GM23248 (cell line): ENCODE measurements at regions not wholly inside any gene's neighbourhood (a gene's known extent, or its start where the extent isn't known, plus 50 kb on each side); places are given as distances from the start of the nearest gene placed in this dataset.

ENCODE experiments used
- DNase-seq: peaks from one replicate; pipeline ENCODE4 v3.0.0-alpha.2; 2015
- H2AFZ ChIP-seq: fragments of 200-600 bp; sonication (generic); 2 replicates; pipeline ENCODE4 v1.6.1; 2016; ENCODE audit warnings: antibody characterized with exemption
- H3F3A ChIP-seq: fragments of 200-600 bp; sonication (generic); 2 replicates; pipeline ENCODE4 v1.6.1; 2016; ENCODE audit warnings: mild to moderate bottlenecking, antibody characterized with exemption, mixed run types; ENCODE audit not compliant: insufficient read depth
- H3K27ac ChIP-seq: fragments of 200-600 bp; sonication (generic); 2 replicates; pipeline ENCODE4 v1.5.1; 2016; ENCODE audit warnings: mild to moderate bottlenecking
- H3K27me3 ChIP-seq: fragments of 200-600 bp; sonication (generic); replicated peaks from 2 replicates; pipeline ENCODE4 v1.6.1; 2016; ENCODE audit warnings: mild to moderate bottlenecking; ENCODE audit not compliant: insufficient read depth
- H3K36me3 ChIP-seq: fragments of 200-600 bp; sonication (generic); 2 replicates; pipeline ENCODE4 v1.6.1; 2016; ENCODE audit warnings: low read depth, mild to moderate bottlenecking
- H3K4me1 ChIP-seq: fragments of 200-600 bp; sonication (generic); 2 replicates; pipeline ENCODE4 v1.6.1; 2016; ENCODE audit warnings: mild to moderate bottlenecking; ENCODE audit not compliant: insufficient read depth
- H3K4me2 ChIP-seq: fragments of 200-600 bp; sonication (generic); one replicate; pipeline ENCODE4 v1.6.1; 2016; ENCODE audit warnings: mild to moderate bottlenecking; ENCODE audit not compliant: unreplicated experiment
- H3K4me3 ChIP-seq: fragments of 200-600 bp; sonication (generic); 2 replicates; pipeline ENCODE4 v1.5.1; 2016; ENCODE audit warnings: mild to moderate bottlenecking
- H3K79me2 ChIP-seq: fragments of 200-600 bp; sonication (generic); 2 replicates; pipeline ENCODE4 v1.6.1; 2016; ENCODE audit warnings: mild to moderate bottlenecking; ENCODE audit not compliant: insufficient read depth
- H3K9ac ChIP-seq: fragments of 200-600 bp; sonication (generic); 2 replicates; pipeline ENCODE4 v1.6.1; 2016; ENCODE audit warnings: mild to moderate bottlenecking
- H3K9me2 ChIP-seq: fragments of 200-600 bp; sonication (generic); 2 replicates; pipeline ENCODE4 v1.6.1; 2016; ENCODE audit warnings: mixed run types, mild to moderate bottlenecking, moderate library complexity; ENCODE audit not compliant: insufficient read depth
- H3K9me3 ChIP-seq: fragments of 200-600 bp; sonication (generic); one replicate; pipeline ENCODE4 v1.6.1; 2017; ENCODE audit warnings: low read depth
- H4K20me1 ChIP-seq: fragments of 200-600 bp; sonication (generic); 2 replicates; pipeline ENCODE4 v1.6.0; 2016; ENCODE audit not compliant: insufficient read depth
- EZH2 ChIP-seq: fragments of 200-600 bp; sonication (generic); IDR thresholded peaks from 2 replicates; pipeline ENCODE4 v1.6.1; 2018; ENCODE audit warnings: antibody characterized with exemption, mild to moderate bottlenecking; ENCODE audit not compliant: insufficient read depth, poor library complexity, severe bottlenecking
- EZH2phosphoT487 ChIP-seq: fragments of 200-600 bp; sonication (generic); IDR thresholded peaks from 2 replicates; pipeline ENCODE4 v1.6.1; 2018; ENCODE audit warnings: antibody characterized with exemption, moderate library complexity, mild to moderate bottlenecking, low read depth; ENCODE audit not compliant: insufficient read depth
- WGBS, 2 experiments: methylation state at CpG; one replicate each; pipeline ENCODE4 v1.1.6; 2015 to 2017; ENCODE audit warnings: low lambda C conversion rate in 2 of 2, low coverage in 1 of 2; ENCODE audit errors: missing lambda C conversion rate in 2 of 2; 5-methylcytosine and 5-hydroxymethylcytosine counted together
- in situ Hi-C: fragments of 300-500 bp; cut with MboI; formaldehyde crosslinking; loops from 2 replicates; pipeline ENCODE4 v1.15.0; 2020

GRCh38 chr4:81951891-81952455, 421.8 kb downstream of the HNRNPD start:
- H3K9ac ChIP-seq = no peak overlapping the region
- no peaks in the 10 kb centered on the region for H3K4me1 ChIP-seq
- in situ Hi-C loops = no loop called here
- no peaks in the 10 kb centered on the region for H3K36me3 ChIP-seq
- H3K9me2 ChIP-seq = no peaks in the 10 kb centered on the region
- WGBS, 2 experiments = 30 to 32% methylated on average over 3 of the region's 3 CpGs
- H3K27me3 ChIP-seq = no peaks in the 10 kb centered on the region
- no peak overlapping the region for H3K4me2 ChIP-seq
- H3F3A ChIP-seq = no peaks in the 10 kb centered on the region
- H3K9me3 ChIP-seq = no peaks in the 10 kb centered on the region
- no peak overlapping the region for H3K4me3 ChIP-seq
- no peak overlapping the region for H3K27ac ChIP-seq
- DNase-seq = no peak
- H4K20me1 ChIP-seq = no peaks in the 10 kb centered on the region
- no peaks in the 10 kb centered on the region for H3K79me2 ChIP-seq
- H2AFZ ChIP-seq = no peak overlapping the region
- no peak for TF ChIP-seq EZH2
- no peak for TF ChIP-seq EZH2phosphoT487

GRCh38 chr4:81946996-81947395, 426.8 kb downstream of the HNRNPD start:
- Histone ChIP-seq H3K9ac (no peak overlapping the region), H3K9me2 (no peaks in the 10 kb centered on the region), H3K4me2 (no peak overlapping the region), H3K4me1 (no peaks in the 10 kb centered on the region), H3K36me3 (no peaks in the 10 kb centered on the region), H4K20me1 (no peaks in the 10 kb centered on the region), H2AFZ (no peak overlapping the region), H3K27ac (no peak overlapping the region), H3K9me3 (no peaks in the 10 kb centered on the region), H3K4me3 (no peak overlapping the region), H3F3A (no peaks in the 10 kb centered on the region), H3K79me2 (no peaks in the 10 kb centered on the region), H3K27me3 (no peaks in the 10 kb centered on the region)
- DNase-seq = no peak
- in situ Hi-C loops = no loop called here
- no peak for TF ChIP-seq EZH2phosphoT487
- no peak for TF ChIP-seq EZH2
- WGBS, 2 experiments = 11 to 13% methylated on average over 4 of the region's 4 CpGs

- in situ Hi-C loops = no loop called here
- Histone ChIP-seq H3K4me1 (no peaks in the 10 kb centered on the region), H2AFZ (no peak overlapping the region), H3K4me2 (no peak overlapping the region), H3K27ac (no peak overlapping the region), H3K9me3 (no peaks in the 10 kb centered on the region), H3K9me2 (no peaks in the 10 kb centered on the region), H3F3A (no peaks in the 10 kb centered on the region), H3K9ac (no peak overlapping the region), H3K27me3 (no peaks in the 10 kb centered on the region), H4K20me1 (no peaks in the 10 kb centered on the region), H3K79me2 (no peaks in the 10 kb centered on the region), H3K36me3 (no peaks in the 10 kb centered on the region), H3K4me3 (no peak overlapping the region)
- TF ChIP-seq EZH2 (no peak), EZH2phosphoT487 (no peak)
- 41 to 44% methylated on average over 3 of the region's 3 CpGs for WGBS, 2 experiments
- no peak for DNase-seq
Measured at GRCh38 chr4:81930506-81931238, 443.1 kb downstream of the HNRNPD start.

- TF ChIP-seq EZH2phosphoT487 (no peak), EZH2 (no peak)
- H3K9me2 ChIP-seq = no peaks in the 10 kb centered on the region
- H3F3A ChIP-seq = no peaks in the 10 kb centered on the region
- H3K27me3 ChIP-seq = no peaks in the 10 kb centered on the region
- H3K9ac ChIP-seq = no peak overlapping the region
- no peak overlapping the region for H3K4me2 ChIP-seq
- H3K4me3 ChIP-seq = no peak overlapping the region
- WGBS, 2 experiments = 45 to 46% methylated on average over 2 of the region's 2 CpGs
- H3K36me3 ChIP-seq = no peaks in the 10 kb centered on the region
- H2AFZ ChIP-seq = no peak overlapping the region
- no peak overlapping the region for H3K27ac ChIP-seq
- in situ Hi-C loops = no loop called here
- H3K4me1 ChIP-seq = no peaks in the 10 kb centered on the region
- no peaks in the 10 kb centered on the region for H3K79me2 ChIP-seq
- DNase-seq = no peak
- no peaks in the 10 kb centered on the region for H3K9me3 ChIP-seq
- H4K20me1 ChIP-seq = no peaks in the 10 kb centered on the region
Measured at GRCh38 chr4:81923140-81923539, 450.7 kb downstream of the HNRNPD start.
